Astrocyte of the cerebellum (primary cell): ENCODE measurements at regions not wholly inside any gene's neighbourhood (a gene's known extent, or its start where the extent isn't known, plus 50 kb on each side); places are given as distances from the start of the nearest gene placed in this dataset.
A peak's percentile ranks its signal among the peaks of the same experiment; 100 is the strongest.

Experiments
- DNase-seq: peaks from one replicate; pipeline ENCODE4 v3.0.0-alpha.2; 2011; ENCODE audit warnings: low read depth
- H3K4me3 ChIP-seq: 2 replicates; pipeline ENCODE4 v1.5.1; 2011; ENCODE audit warnings: mild to moderate bottlenecking, low read depth, low read length, moderate library complexity
- CTCF ChIP-seq: IDR thresholded peaks from 2 replicates; pipeline ENCODE4 v1.5.1; 2012; ENCODE audit warnings: low read length, low read depth, moderate library complexity, mild to moderate bottlenecking; ENCODE audit errors: missing control alignments
- in situ Hi-C: cut with HindIII; loops from 2 replicates; pipeline ENCODE4 v1.10.0; 2017; ENCODE audit warnings: low sequenced_read_pairs

DNA sequence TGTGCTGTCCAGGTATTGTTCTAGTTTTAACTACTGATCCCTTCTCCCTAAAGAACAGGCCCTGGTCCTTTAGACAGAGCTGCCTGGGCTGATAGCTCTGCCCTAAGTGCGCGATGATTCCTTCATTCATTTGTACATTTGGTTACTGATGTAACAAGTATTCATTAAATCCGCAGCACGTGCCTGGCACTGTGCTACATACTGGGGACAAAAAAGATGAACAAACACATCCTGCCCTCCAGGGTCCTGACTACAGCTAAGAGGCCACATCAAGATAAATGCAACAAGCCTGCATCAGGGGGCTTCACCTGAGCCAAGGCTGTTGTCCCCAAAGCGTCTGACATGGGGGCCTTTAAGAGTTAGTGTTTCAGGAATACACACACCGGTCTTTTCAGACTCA lies 99.0 kb upstream of the PODXL start:
- H3K4me3 ChIP-seq = no peak overlapping the region
- DNase-seq = no peak
- no peak for TF ChIP-seq CTCF
- in situ Hi-C loops = no loop called here

- peak; percentile 53 for DNase-seq
- peak; percentile 94 for TF ChIP-seq CTCF
- in situ Hi-C loops = no loop called here
Observed at GRCh38 chr7:131654668-131655326, 98.4 kb upstream of the PODXL start.

DNA sequence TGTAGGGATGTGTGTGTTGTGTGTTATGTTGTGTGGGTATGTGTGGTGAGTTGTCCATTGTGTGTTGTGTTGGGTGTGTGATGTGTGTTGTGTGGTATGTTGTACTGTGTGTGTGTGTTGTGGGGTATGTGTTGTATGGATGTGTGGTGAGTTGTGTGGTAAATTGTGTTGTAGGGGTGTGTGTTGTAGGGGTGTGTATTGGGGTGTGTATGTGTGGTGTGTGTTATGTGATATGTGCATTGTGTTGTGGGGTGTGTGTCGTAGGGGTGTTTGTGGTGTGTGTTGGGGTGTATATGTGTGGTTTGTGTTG lies 97.8 kb upstream of the PODXL start:
- DNase-seq = no peak
- TF ChIP-seq CTCF = no peak

More at GRCh38 chr7:131654668-131655326, 98.4 kb upstream of the PODXL start:
- no peak overlapping the region for H3K4me3 ChIP-seq

DNA sequence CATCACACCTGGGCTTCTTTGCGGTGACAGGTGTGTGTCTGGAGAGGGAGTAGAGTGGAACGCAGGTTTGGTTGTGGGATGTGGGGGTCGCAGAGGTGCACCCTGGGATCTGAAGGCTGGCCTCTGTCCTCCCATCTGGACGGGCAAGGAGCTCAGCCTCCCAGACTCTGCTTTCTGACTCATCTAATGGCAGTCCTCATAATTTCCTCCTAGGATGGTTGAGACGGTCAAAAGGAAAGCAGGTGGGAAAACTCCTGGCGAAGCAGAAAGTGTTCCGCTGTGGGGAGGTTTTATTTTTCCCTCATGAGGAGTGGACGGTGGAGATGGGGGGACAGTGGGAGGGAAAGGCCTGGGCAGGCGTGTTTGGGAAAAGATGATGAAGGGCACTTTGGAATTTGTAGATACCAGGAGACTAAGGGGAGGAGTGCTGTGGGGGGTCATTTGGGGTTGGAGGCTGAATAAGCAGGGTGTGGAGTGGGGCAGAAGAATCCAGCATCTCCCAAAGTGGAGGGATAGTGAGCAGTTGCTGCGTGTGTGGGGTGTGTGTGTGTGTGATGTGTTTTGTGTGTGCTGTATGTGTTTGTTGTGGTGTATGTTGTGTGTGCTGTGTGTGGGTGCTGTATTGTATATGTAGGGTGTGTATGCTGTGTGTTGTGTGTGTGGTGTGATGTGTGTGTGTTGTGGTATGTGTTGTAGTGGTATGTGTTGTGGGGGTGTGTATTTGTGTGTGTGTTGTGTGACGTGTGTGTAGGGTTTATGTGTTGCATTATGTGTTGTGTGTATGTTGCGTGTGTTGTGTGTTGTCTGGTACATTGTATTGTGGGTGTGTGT lies 97.2 kb upstream of the PODXL start:
- no peak for DNase-seq
- in situ Hi-C loops = no loop called here
- TF ChIP-seq CTCF = no peak
- no peak overlapping the region for H3K4me3 ChIP-seq

More for the DNA sequence above, 97.8 kb upstream of the PODXL start:
- in situ Hi-C loops = no loop called here
- no peak overlapping the region for H3K4me3 ChIP-seq

GRCh38 chr7:131652934-131653333 lies 96.5 kb upstream of the PODXL start:
- in situ Hi-C loops = no loop called here
- DNase-seq = no peak
- H3K4me3 ChIP-seq = no peak overlapping the region
- no peak for TF ChIP-seq CTCF

GRCh38 chr7:131652194-131652593 lies 95.8 kb upstream of the PODXL start:
- H3K4me3 ChIP-seq = no peak overlapping the region
- in situ Hi-C loops = no loop called here
- TF ChIP-seq CTCF = no peak
- DNase-seq = no peak
